ENCODE measurements at regions not wholly inside any gene's neighbourhood (a gene's known extent, or its start where the extent isn't known, plus 50 kb on each side); places are given as distances from the start of the nearest gene placed in this dataset.

- DNase-seq (ENCODE audit: low spot score), result no peak
- Histone ChIP-seq H3K36me3 (no peaks in the 10 kb centered on the region), H3K27me3 (no peaks in the 10 kb centered on the region), H3K4me3 (no peak overlapping the region), H3K4me1 (peaks cover 0 to 3% of the 10 kb centered on the region in 2 donors), H3K27ac (no peak overlapping the region), H3K9me3 (no peaks in the 10 kb centered on the region)
- TF ChIP-seq CTCF (IDR thresholded peaks at IDR 0.05), result no peak
These were observed 220.4 kb upstream of the HEY2 start for GRCh38 chr6:125529061-125529460.

- no peak overlapping the region for H3K4me3 ChIP-seq
- H3K9me3 ChIP-seq, result no peaks in the 10 kb centered on the region
- no peaks in the 10 kb centered on the region for H3K27me3 ChIP-seq
- TF ChIP-seq CTCF (IDR thresholded peaks at IDR 0.05), result no peak
- no peak for DNase-seq (ENCODE audit: low spot score)
- peaks cover 0 to 7% of the 10 kb centered on the region in 2 donors for H3K4me1 ChIP-seq
- H3K27ac ChIP-seq, result no peak overlapping the region
- no peaks in the 10 kb centered on the region for H3K36me3 ChIP-seq
These were observed 215.6 kb upstream of the HEY2 start for GRCh38 chr6:125533710-125534397.

- TF ChIP-seq CTCF (IDR thresholded peaks at IDR 0.05), result no peak
- Histone ChIP-seq H3K9me3 (no peaks in the 10 kb centered on the region), H3K27me3 (no peaks in the 10 kb centered on the region), H3K4me3 (no peak overlapping the region), H3K27ac (no peak overlapping the region), H3K4me1 (peaks cover 0 to 7% of the 10 kb centered on the region in 2 donors), H3K36me3 (no peaks in the 10 kb centered on the region)
- DNase-seq (ENCODE audit: low spot score), result no peak
These were observed 214.8 kb upstream of the HEY2 start for GRCh38 chr6:125534430-125535263.

GRCh38 chr6:125537090-125537489 is 212.3 kb upstream of the HEY2 start:
- no peak overlapping the region for H3K27ac ChIP-seq
- no peak overlapping the region for H3K4me3 ChIP-seq
- no peak for TF ChIP-seq CTCF (IDR thresholded peaks at IDR 0.05)
- no peaks in the 10 kb centered on the region for H3K27me3 ChIP-seq
- no peak for DNase-seq (ENCODE audit: low spot score)
- H3K9me3 ChIP-seq, result no peaks in the 10 kb centered on the region
- H3K36me3 ChIP-seq, result no peaks in the 10 kb centered on the region
- peaks cover 0 to 7% of the 10 kb centered on the region in 2 donors for H3K4me1 ChIP-seq

- Histone ChIP-seq H3K4me3 (no peak overlapping the region), H3K27me3 (no peaks in the 10 kb centered on the region), H3K9me3 (no peaks in the 10 kb centered on the region), H3K36me3 (no peaks in the 10 kb centered on the region), H3K27ac (no peak overlapping the region), H3K4me1 (no peaks in the 10 kb centered on the region)
- no peak for DNase-seq (ENCODE audit: low spot score)
- no peak for TF ChIP-seq CTCF (IDR thresholded peaks at IDR 0.05)
These were observed 209.5 kb upstream of the HEY2 start for GRCh38 chr6:125539892-125540291.

Data from right atrium auricular region (tissue), 2 donors.